ENCODE measurements at regions not wholly inside any gene's neighbourhood (a gene's known extent, or its start where the extent isn't known, plus 50 kb on each side); places are given as distances from the start of the nearest gene placed in this dataset.

GRCh38 chr5:68440651-68441050 is 225.1 kb downstream of the PIK3R1 start:
- no peak for TF ChIP-seq CTCF (IDR thresholded peaks at IDR 0.05)
- no peak for TF ChIP-seq EZH2 (IDR thresholded peaks at IDR 0.05)

Data from neural progenitor cell (in vitro differentiated cells).